Upper lobe of left lung (tissue), 6 donors: ENCODE measurements at regions not wholly inside any gene's neighbourhood (a gene's known extent, or its start where the extent isn't known, plus 50 kb on each side); places are given as distances from the start of the nearest gene placed in this dataset.

Experiments used
- ATAC-seq, 2 donors: fragments of 200-7000 bp; cut with Tn5 transposase; one replicate each; pipeline ENCODE4 v1.9.1; 2022; ENCODE audit warnings: mild to moderate bottlenecking in 2 of 2, moderate library complexity in 2 of 2; ENCODE audit not compliant: low FRiP score in 2 of 2
- DNase-seq, 2 donors: peaks; one replicate each; pipeline ENCODE4 v3.0.0-alpha.2; 2019 to 2020
- H3K27ac ChIP-seq, 4 donors: fragments of 200-600 bp; sonication (generic); one replicate each; pipeline ENCODE4 v1.5.1; 2016 to 2019
- H3K27me3 ChIP-seq, 4 donors: fragments of 200-600 bp; sonication (generic); one replicate each; pipeline ENCODE4 v1.5.1; 2017 to 2019
- H3K36me3 ChIP-seq, 4 donors: fragments of 200-600 bp; sonication (generic); one replicate each; pipeline ENCODE4 v1.5.1; 2016 to 2019
- H3K4me1 ChIP-seq, 4 donors: fragments of 200-600 bp; sonication (generic); one replicate each; pipeline ENCODE4 v1.5.1; 2018 to 2019
- H3K4me3 ChIP-seq, 4 donors: fragments of 200-600 bp; sonication (generic); one replicate each; pipeline ENCODE4 v1.5.1; 2017 to 2019; ENCODE audit warnings: mild to moderate bottlenecking in 2 of 4, moderate library complexity in 1 of 4
- H3K9me3 ChIP-seq, 4 donors: fragments of 200-600 bp; sonication (generic); one replicate each; pipeline ENCODE4 v1.5.1; 2018 to 2019
- CTCF ChIP-seq, 6 experiments: fragments of 450-650 bp in 4 of 6; fragments of 200-600 bp in 2 of 6; sonication (generic) in 2 of 6; IDR thresholded peaks; one replicate each; pipeline ENCODE4 v1.5.1; 2016 to 2019; ENCODE audit warnings: antibody characterized with exemption in 6 of 6
- EP300 ChIP-seq, 4 donors: sonication (generic); formaldehyde crosslinking; IDR thresholded peaks; one replicate each; pipeline ENCODE4 v1.5.1; 2017; ENCODE audit warnings: antibody characterized with exemption in 4 of 4, control low read depth in 2 of 4
- POLR2A ChIP-seq, 4 donors: fragments of 450-650 bp; IDR thresholded peaks; one replicate each; pipeline ENCODE4 v1.5.1; 2016 to 2017; ENCODE audit warnings: antibody characterized with exemption in 4 of 4, mild to moderate bottlenecking in 2 of 4
- POLR2AphosphoS5 ChIP-seq, 2 donors: sonication (generic); formaldehyde crosslinking; IDR thresholded peaks; one replicate each; pipeline ENCODE4 v1.5.1; 2017; ENCODE audit warnings: antibody characterized with exemption in 2 of 2
- WGBS, 2 donors: methylation state at CpG; one replicate each; pipeline ENCODE4 v1.1.5; 2017 to 2018; 5-methylcytosine and 5-hydroxymethylcytosine counted together
- donor health status: DM: no; HTN: no; CAD: no; lungs with moderate emphysema.
- donor health status: DM: no; HTN: yes; CAD: no; lungs with severe emphysema.

- peaks cover 0 to under 1% (median 0%) of the 10 kb centered on the region in 4 donors for H3K4me1 ChIP-seq
- peaks cover 0 to under 1% (median 0%) of the 10 kb centered on the region in 4 donors for H3K27me3 ChIP-seq
- H3K36me3 ChIP-seq: no peaks in the 10 kb centered on the region
- no peak for TF ChIP-seq EP300 (IDR thresholded peaks at IDR 0.05)
- TF ChIP-seq POLR2AphosphoS5 (IDR thresholded peaks at IDR 0.05): no peak
- no peak for TF ChIP-seq POLR2A (IDR thresholded peaks at IDR 0.05)
- no peak for TF ChIP-seq CTCF (IDR thresholded peaks at IDR 0.05)
- no peak overlapping the region for H3K4me3 ChIP-seq
- ATAC-seq (no peak), DNase-seq (no peak)
- WGBS, 2 donors: 83 to 84% methylated on average over 7 of the region's 7 CpGs
- H3K9me3 ChIP-seq: no peaks in the 10 kb centered on the region
- no peak overlapping the region for H3K27ac ChIP-seq
Observed at GRCh38 chr1:63068626-63069025, 253.7 kb upstream of the FOXD3 start.

- TF ChIP-seq EP300 (IDR thresholded peaks at IDR 0.05) (no peak), CTCF (IDR thresholded peaks at IDR 0.05) (no peak), POLR2A (IDR thresholded peaks at IDR 0.05) (no peak), POLR2AphosphoS5 (IDR thresholded peaks at IDR 0.05) (no peak)
- ATAC-seq: no peak
- no peak for DNase-seq
- Histone ChIP-seq H3K27me3 (peaks cover 0 to 6% (median 0%) of the 10 kb centered on the region in 4 donors), H3K4me3 (no peak overlapping the region), H3K9me3 (no peaks in the 10 kb centered on the region), H3K36me3 (no peaks in the 10 kb centered on the region), H3K27ac (no peak overlapping the region), H3K4me1 (peaks cover 0 to 3% (median 0%) of the 10 kb centered on the region in 4 donors)
- 87 to 91% methylated on average over 6 of the region's 6 CpGs for WGBS, 2 donors
Observed at GRCh38 chr1:63069214-63069613, 253.2 kb upstream of the FOXD3 start.

- H3K27me3 ChIP-seq: peaks cover 0 to 6% (median 0%) of the 10 kb centered on the region in 4 donors
- ATAC-seq (peak in 1 of 2 donors; percentile 26), DNase-seq (peak in 1 of 2 donors; percentile 49)
- H3K36me3 ChIP-seq: no peaks in the 10 kb centered on the region
- peaks cover 0 to 3% (median 0%) of the 10 kb centered on the region in 4 donors for H3K4me1 ChIP-seq
- H3K4me3 ChIP-seq: no peak overlapping the region
- TF ChIP-seq POLR2A (IDR thresholded peaks at IDR 0.05) (no peak), EP300 (IDR thresholded peaks at IDR 0.05) (no peak), POLR2AphosphoS5 (IDR thresholded peaks at IDR 0.05) (no peak), CTCF (IDR thresholded peaks at IDR 0.05) (no peak)
- 8 to 12% methylated on average over 20 to 41 of the region's 41 CpGs for WGBS, 2 donors
- peaks cover 6 to 8% (median 8%) of the 10 kb centered on the region in 4 donors for H3K9me3 ChIP-seq
- H3K27ac ChIP-seq: no peak overlapping the region
Observed at GRCh38 chr1:63073309-63074306, 248.8 kb upstream of the FOXD3 start.

- DNase-seq: peak in 1 of 2 donors; percentile 56
- Histone ChIP-seq H3K27ac (no peak overlapping the region), H3K27me3 (peaks cover 0 to 6% (median 0%) of the 10 kb centered on the region in 4 donors), H3K4me3 (no peak overlapping the region), H3K9me3 (peaks cover 6 to 8% (median 8%) of the 10 kb centered on the region in 4 donors), H3K36me3 (no peaks in the 10 kb centered on the region), H3K4me1 (peaks cover 0 to 3% (median 0%) of the 10 kb centered on the region in 4 donors)
- peak in 1 of 2 donors; percentile 25 for ATAC-seq
- TF ChIP-seq EP300 (IDR thresholded peaks at IDR 0.05) (no peak), POLR2A (IDR thresholded peaks at IDR 0.05) (no peak), POLR2AphosphoS5 (IDR thresholded peaks at IDR 0.05) (no peak), CTCF (IDR thresholded peaks at IDR 0.05) (no peak)
- WGBS, 2 donors: 21 to 54% methylated on average over 10 to 11 of the region's 15 CpGs
Observed at GRCh38 chr1:63074321-63074720, 248.0 kb upstream of the FOXD3 start.
